HG02798 (cell line): ENCODE measurements at regions not wholly inside any gene's neighbourhood (a gene's known extent, or its start where the extent isn't known, plus 50 kb on each side); places are given as distances from the start of the nearest gene placed in this dataset.

ENCODE experiments used
- ATAC-seq: cut with Tn5 transposase; IDR thresholded peaks from one replicate; pipeline ENCODE4 v1.9.1; 2021; ENCODE audit warnings: mild to moderate bottlenecking; ENCODE audit not compliant: unreplicated experiment, poor library complexity

DNA sequence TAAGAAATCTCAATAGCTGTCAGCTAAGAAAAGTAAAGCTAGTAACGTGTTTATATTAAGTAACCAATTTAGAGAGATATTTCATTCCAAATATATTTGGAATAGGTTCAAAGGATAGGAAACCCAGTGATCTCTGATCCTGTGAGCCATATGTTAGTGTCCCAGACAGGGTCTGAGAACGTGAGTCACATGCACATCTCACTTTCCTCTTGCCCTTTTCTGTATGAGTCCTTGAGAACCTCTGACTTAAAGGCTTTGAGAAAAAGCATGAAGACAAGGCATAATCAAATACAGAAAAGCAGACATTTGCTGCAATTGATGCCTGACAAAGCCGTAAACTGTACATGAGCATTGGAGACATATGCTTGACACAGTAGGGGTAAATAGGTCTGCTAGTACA is 655.1 kb upstream of the ADGRL3 start:
- no peak for ATAC-seq

DNA sequence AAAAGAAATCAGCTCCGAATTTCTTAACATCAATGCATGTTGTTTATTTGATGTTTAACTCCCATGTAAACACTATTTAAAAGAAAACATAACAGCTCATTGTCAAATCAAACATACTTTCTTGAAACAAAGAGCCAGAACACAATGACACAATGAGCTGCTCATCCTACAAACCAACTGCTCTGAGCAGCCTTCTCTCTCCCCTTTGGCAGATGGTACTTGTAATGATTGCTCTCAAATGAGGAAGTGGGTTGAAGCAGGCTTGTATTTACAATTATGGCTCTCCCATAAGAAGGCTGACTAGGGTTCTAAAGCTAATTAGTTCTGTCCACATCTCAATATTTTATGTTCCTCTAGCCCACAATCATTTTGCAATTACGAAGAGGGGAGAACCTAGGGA is 637.8 kb upstream of the ADGRL3 start:
- no peak for ATAC-seq

- no peak for ATAC-seq
Observed at GRCh38 chr4:60565558-60565957, 634.6 kb upstream of the ADGRL3 start.

DNA sequence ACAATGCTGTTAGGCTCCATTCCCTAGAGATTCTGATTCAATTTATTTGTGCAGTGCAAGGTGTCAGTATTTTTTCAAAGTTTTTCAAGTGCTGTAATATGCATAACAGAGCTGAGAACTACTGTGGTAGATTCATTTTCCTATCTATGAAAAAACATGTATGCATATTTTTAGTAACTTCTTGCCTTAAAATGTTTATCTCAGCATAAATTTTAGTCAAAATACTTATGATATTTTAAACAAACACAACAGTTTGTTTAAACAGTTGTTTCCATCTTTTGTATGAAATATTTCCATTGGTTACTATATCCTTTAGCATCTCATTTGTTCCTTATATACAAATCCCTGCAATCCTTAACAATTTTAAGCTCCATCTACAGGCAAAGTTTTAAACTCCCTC is 624.8 kb upstream of the ADGRL3 start:
- ATAC-seq, result no peak

DNA sequence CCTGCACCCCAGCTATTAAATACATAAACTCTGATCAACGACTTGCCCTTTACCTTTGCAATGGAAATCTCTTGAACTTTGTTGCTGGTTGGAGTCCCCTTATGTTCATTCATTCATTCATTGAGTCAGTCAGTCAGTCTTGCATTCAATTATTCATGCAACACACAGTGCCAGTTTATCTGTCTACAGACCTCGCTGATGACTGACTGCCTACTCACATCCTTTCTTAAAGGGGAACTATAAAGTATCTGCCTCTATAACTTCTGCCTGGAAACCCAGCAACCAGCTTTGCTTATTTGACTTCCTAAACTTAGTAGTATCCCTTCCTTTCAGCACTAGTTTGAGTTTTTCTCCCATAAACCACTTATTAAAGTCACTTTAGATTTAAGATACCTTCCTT is 620.8 kb upstream of the ADGRL3 start:
- no peak for ATAC-seq

GRCh38 chr4:60581919-60582536 is 618.1 kb upstream of the ADGRL3 start:
- no peak for ATAC-seq

GRCh38 chr4:60588556-60588955 is 611.6 kb upstream of the ADGRL3 start:
- no peak for ATAC-seq

- no peak for ATAC-seq
Observed at GRCh38 chr4:60589425-60589824, 610.7 kb upstream of the ADGRL3 start.

DNA sequence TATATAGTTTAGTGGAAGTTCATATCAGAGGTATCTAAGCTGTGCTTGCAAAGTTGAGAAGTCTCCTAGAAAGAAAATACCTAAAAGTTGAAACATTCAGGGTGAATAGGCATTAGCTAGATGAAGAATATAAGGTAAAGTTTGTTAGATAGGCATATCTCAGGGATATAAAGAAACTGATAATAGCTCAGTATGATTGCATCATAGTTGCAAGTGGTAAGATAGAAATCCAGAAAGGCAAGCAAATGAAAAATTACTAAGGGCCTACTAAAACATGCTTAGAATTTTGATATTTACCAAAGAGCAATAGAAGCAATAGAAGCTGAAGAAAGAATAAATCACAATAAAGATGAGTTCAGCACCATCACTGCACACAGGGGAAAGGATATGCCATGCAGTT is 610.0 kb upstream of the ADGRL3 start:
- ATAC-seq, result no peak

- ATAC-seq, result no peak
Observed at GRCh38 chr4:60605646-60606354, 594.3 kb upstream of the ADGRL3 start.

DNA sequence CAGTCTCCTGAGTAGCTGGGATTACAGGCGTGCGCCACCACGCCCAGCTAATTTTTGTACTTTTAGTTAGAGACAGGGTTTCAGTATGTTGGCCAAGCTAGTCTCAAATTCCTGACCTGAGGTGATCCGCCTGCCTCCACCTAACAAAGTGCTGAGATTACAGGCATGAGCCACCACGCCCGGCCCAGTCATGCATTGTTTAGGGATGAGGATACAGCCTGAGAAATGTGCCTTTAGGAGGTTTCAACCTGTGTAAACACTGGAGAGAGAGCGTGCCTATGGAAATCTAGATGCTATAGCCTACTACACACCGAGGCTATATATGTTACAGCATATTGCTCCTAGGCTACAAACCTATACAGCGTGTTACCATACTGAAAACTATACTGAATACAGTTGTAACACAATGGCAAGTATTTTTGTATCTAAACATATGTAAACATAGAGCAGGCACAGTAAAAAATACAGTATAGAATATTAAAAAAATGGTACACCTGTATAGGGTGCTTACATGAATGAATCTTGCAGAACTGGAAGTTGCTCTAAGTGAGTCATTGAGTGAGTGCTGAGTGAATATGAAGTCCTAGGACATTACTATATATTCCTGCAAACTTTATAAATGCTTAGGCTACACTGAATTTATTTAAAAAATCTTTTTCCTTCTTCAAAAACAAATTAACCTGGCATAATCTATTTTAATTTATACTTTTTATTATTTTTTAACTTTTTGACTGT is 588.2 kb upstream of the ADGRL3 start:
- ATAC-seq, result no peak

- ATAC-seq, result no peak
Observed at GRCh38 chr4:60617731-60618130, 582.4 kb upstream of the ADGRL3 start.

DNA sequence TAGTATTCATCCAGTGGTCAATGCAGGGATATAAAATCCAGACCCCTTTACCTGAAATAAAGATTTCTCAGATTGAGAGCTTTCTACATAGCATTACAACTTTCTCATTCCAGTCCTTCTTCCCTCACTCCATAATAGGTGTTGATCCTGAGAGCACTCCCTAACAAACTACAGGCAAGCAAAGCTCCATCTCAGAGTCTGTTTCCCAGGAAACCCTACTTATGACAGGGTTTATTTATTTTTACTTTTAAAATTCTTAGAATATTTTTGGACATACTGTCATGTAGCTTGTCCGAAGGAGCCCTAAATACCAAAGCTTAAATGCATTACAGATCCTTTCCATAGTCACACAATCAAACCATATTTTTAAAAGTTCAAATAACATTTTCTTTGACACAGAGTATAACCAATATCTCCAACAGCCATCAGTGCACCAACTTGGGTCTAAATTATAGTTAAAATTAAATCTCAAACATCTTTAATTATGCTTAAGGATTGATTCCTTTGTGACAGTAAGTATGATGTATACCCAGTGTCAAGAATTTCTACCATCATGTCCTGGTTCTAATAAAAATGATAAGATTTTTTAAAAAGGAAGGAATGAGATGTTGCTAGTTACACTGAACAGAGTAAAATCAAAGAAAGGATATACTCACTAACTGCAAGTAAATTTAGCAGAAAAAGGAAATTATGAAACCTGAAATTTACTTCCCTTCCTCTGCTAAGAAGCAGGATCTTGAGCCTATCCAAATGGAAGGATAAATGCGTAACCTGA is 580.4 kb upstream of the ADGRL3 start:
- no peak for ATAC-seq

GRCh38 chr4:60637976-60638375 is 562.1 kb upstream of the ADGRL3 start:
- ATAC-seq, result no peak

- no peak for ATAC-seq
Observed at GRCh38 chr4:60648774-60649173, 551.4 kb upstream of the ADGRL3 start.

GRCh38 chr4:60652933-60653332 is 547.2 kb upstream of the ADGRL3 start:
- ATAC-seq, result no peak

DNA sequence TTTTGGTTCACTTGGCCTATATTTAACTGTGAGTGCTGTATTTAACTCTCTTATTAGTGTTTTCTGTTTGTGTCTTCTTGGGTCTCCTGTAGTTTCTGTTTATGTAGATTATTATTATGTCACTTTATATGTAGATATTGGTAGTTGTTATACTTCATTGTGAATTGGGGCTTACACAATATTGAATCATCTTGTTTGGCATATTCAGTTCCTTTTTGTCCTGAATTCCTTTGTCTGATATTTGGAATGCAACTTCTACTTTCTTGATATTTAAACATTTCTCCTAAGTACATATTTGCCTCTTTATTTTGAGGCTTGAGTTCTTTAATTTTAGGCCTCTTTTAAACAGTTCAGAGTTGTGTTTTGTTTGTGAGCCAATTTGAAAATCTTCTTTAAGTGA is 544.8 kb upstream of the ADGRL3 start:
- no peak for ATAC-seq

- no peak for ATAC-seq
Observed at GRCh38 chr4:60656171-60656570, 544.0 kb upstream of the ADGRL3 start.

DNA sequence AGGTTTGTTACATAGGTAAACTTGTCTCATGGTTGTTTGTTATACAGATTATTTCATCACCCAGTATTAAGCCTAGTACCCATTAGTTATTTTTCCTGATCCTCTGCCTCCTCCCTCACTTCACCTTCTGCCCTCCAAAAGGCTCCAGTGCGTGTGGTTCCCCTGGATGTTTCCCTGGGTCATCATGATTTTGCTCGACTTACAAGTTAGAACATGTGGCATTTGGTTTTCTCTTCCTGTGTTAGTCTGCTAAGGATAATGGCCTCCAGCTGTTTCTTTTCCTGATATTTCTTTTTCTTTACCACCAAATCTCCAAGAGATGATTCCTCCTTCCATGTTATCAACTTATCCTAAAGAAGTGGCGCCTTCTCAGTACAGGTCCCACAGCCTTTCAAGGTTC is 543.1 kb upstream of the ADGRL3 start:
- ATAC-seq, result no peak

GRCh38 chr4:60657807-60658206 is 542.3 kb upstream of the ADGRL3 start:
- ATAC-seq, result no peak

DNA sequence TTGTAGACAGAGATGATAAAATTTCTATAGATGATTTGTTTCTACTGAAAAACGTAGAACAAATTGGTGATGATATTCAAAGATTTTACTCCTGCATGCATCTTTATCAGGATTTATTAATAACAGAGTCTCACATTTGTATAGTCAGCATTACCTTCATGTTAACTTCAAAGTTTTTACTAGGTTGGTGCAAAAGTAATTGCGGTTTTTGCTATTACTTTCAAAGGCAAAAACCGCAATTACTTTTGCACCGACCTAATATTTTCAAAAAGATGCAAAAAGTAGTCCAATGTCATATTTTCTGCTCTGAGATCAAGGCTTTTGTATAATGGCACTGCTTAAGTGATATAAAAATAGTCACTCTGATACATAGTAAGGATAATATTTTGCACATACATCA is 536.4 kb upstream of the ADGRL3 start:
- ATAC-seq, result no peak
